ENCODE measurements at regions not wholly inside any gene's neighbourhood (a gene's known extent, or its start where the extent isn't known, plus 50 kb on each side); places are given as distances from the start of the nearest gene placed in this dataset.

- no peaks in the 10 kb centered on the region for H3K9me3 ChIP-seq
- intact Hi-C loops (cut with DNase I): no loop called here
- TF ChIP-seq EP300 (IDR thresholded peaks at IDR 0.05) (no peak), POLR2A (IDR thresholded peaks at IDR 0.05) (no peak), POLR2AphosphoS5 (IDR thresholded peaks at IDR 0.05) (no peak)
- TF ChIP-seq, protein P1, sequence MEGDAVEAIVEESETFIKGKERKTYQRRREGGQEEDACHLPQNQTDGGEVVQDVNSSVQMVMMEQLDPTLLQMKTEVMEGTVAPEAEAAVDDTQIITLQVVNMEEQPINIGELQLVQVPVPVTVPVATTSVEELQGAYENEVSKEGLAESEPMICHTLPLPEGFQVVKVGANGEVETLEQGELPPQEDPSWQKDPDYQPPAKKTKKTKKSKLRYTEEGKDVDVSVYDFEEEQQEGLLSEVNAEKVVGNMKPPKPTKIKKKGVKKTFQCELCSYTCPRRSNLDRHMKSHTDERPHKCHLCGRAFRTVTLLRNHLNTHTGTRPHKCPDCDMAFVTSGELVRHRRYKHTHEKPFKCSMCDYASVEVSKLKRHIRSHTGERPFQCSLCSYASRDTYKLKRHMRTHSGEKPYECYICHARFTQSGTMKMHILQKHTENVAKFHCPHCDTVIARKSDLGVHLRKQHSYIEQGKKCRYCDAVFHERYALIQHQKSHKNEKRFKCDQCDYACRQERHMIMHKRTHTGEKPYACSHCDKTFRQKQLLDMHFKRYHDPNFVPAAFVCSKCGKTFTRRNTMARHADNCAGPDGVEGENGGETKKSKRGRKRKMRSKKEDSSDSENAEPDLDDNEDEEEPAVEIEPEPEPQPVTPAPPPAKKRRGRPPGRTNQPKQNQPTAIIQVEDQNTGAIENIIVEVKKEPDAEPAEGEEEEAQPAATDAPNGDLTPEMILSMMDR (IDR thresholded peaks at IDR 0.05): no peak
- no peak for DNase-seq
- H3K4me1 ChIP-seq: no peaks in the 10 kb centered on the region
- H3K36me3 ChIP-seq: no peaks in the 10 kb centered on the region
- no peak overlapping the region for H3K4me3 ChIP-seq
- no peak overlapping the region for H3K27ac ChIP-seq
- no peaks in the 10 kb centered on the region for H3K27me3 ChIP-seq
Measured at GRCh38 chr3:164397462-164397861, 680.8 kb downstream of the SI start.

DNA sequence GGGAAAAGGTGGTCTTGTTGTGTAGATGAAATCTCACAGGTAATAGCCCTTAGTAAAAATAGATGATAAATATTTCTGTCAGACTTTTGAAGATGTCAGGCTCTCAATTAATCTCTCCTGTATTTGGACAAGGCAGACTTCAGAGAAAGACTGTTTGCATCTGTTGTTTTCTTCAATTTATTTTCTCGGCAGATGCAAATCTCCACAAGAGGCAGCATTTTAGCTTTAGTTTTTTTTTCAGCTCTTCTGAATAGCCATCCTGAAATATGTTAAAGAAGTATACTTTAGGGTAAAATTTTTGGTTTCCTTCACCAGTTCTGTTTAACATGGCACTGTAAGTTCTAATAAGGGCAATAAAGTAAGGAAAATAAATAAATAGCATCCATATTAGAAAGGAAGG is 685.1 kb downstream of the SI start:
- Histone ChIP-seq H3K27ac (no peak overlapping the region), H3K36me3 (no peaks in the 10 kb centered on the region), H3K27me3 (no peaks in the 10 kb centered on the region), H3K4me1 (no peaks in the 10 kb centered on the region), H3K9me3 (no peaks in the 10 kb centered on the region), H3K4me3 (no peak overlapping the region)
- TF ChIP-seq EP300 (IDR thresholded peaks at IDR 0.05) (no peak), POLR2A (IDR thresholded peaks at IDR 0.05) (no peak), POLR2AphosphoS5 (IDR thresholded peaks at IDR 0.05) (no peak)
- TF ChIP-seq, protein P1 (IDR thresholded peaks at IDR 0.05): no peak
- 65 to 67% methylated on average over 1 of the region's 1 CpG for WGBS, 2 donors
- intact Hi-C loops (cut with DNase I): no loop called here
- DNase-seq: no peak

GRCh38 chr3:164390046-164390445 is 688.2 kb downstream of the SI start:
- Histone ChIP-seq H3K27ac (no peak overlapping the region), H3K36me3 (no peaks in the 10 kb centered on the region), H3K4me1 (peaks cover 0 to 3% (median 0%) of the 10 kb centered on the region in 4 donors), H3K27me3 (no peaks in the 10 kb centered on the region), H3K9me3 (no peaks in the 10 kb centered on the region), H3K4me3 (no peak overlapping the region)
- no peak for DNase-seq
- no peak for TF ChIP-seq POLR2A (IDR thresholded peaks at IDR 0.05)
- TF ChIP-seq POLR2AphosphoS5 (IDR thresholded peaks at IDR 0.05): no peak
- TF ChIP-seq EP300 (IDR thresholded peaks at IDR 0.05): no peak
- TF ChIP-seq, protein P1 (IDR thresholded peaks at IDR 0.05): no peak
- intact Hi-C loops (cut with DNase I): no loop called here

- intact Hi-C loops (cut with DNase I): no loop called here
- H3K36me3 ChIP-seq: no peaks in the 10 kb centered on the region
- TF ChIP-seq, protein P1 (IDR thresholded peaks at IDR 0.05): no peak
- no peak for TF ChIP-seq EP300 (IDR thresholded peaks at IDR 0.05)
- no peak overlapping the region for H3K4me3 ChIP-seq
- H3K27ac ChIP-seq: no peak overlapping the region
- DNase-seq: no peak
- H3K27me3 ChIP-seq: no peaks in the 10 kb centered on the region
- 97 to 100% methylated on average over 1 of the region's 1 CpG for WGBS, 2 donors
- no peaks in the 10 kb centered on the region for H3K9me3 ChIP-seq
- H3K4me1 ChIP-seq: peaks cover 0 to 3% (median 0%) of the 10 kb centered on the region in 4 donors
Measured at GRCh38 chr3:164387236-164387635, 691.1 kb downstream of the SI start.

DNA sequence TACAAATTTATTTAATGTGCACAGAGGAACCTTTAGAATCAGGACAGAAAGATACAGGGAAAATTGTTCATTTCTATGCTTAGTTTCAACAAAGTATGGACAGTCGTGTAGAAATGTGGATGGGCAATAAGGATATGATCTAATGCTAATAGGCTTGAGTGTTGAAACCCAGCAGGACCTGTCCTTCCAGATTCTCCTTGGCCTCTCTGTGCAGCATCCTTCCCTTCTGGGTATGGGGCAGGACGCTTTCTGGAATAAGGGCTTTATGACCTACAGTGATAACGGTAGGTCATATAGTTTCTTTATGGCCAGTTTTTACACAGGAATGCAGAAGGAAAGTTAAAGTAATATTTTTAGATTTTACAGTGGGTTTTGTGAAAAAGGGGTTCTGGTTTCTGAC is 698.1 kb downstream of the SI start:
- DNase-seq: no peak
- no peak overlapping the region for H3K27ac ChIP-seq
- no peaks in the 10 kb centered on the region for H3K27me3 ChIP-seq
- TF ChIP-seq, protein P1 (IDR thresholded peaks at IDR 0.05): no peak
- no peak for TF ChIP-seq EP300 (IDR thresholded peaks at IDR 0.05)
- no peak for TF ChIP-seq POLR2A (IDR thresholded peaks at IDR 0.05)
- no peak for TF ChIP-seq POLR2AphosphoS5 (IDR thresholded peaks at IDR 0.05)
- H3K36me3 ChIP-seq: no peaks in the 10 kb centered on the region
- no peaks in the 10 kb centered on the region for H3K9me3 ChIP-seq
- intact Hi-C loops (cut with DNase I): no loop called here
- no peaks in the 10 kb centered on the region for H3K4me1 ChIP-seq
- no peak overlapping the region for H3K4me3 ChIP-seq
- 18 to 76% methylated on average over 3 of the region's 3 CpGs for WGBS, 2 donors
